ENCODE measurements at regions not wholly inside any gene's neighbourhood (a gene's known extent, or its start where the extent isn't known, plus 50 kb on each side); places are given as distances from the start of the nearest gene placed in this dataset.
A peak's percentile ranks its signal among the peaks of the same experiment; 100 is the strongest.

- DNase-seq (peak; percentile 19), ATAC-seq (no peak)
- Histone ChIP-seq H3K36me3 (no peaks in the 10 kb centered on the region), H3K9me3 (no peaks in the 10 kb centered on the region), H3K4me1 (no peaks in the 10 kb centered on the region), H3K27me3 (ENCODE audit: low read depth) (peaks cover 16% of the 10 kb centered on the region), H3K27ac (no peak overlapping the region), H3K4me3 (no peak overlapping the region)
- intact Hi-C loops (cut with DNase I) = no loop called here
- no peak for TF ChIP-seq CTCF (IDR thresholded peaks at IDR 0.05)
Measured at GRCh38 chr13:111519490-111520170, 199.2 kb downstream of the TEX29 start.

- intact Hi-C loops (cut with DNase I) = no loop called here
- DNase-seq = peak; percentile 30
- Histone ChIP-seq H3K9me3 (no peaks in the 10 kb centered on the region), H3K27ac (no peak overlapping the region), H3K36me3 (no peaks in the 10 kb centered on the region), H3K4me1 (no peaks in the 10 kb centered on the region), H3K4me3 (no peak overlapping the region), H3K27me3 (ENCODE audit: low read depth) (peaks cover 13% of the 10 kb centered on the region)
- ATAC-seq = no peak
- TF ChIP-seq CTCF (IDR thresholded peaks at IDR 0.05) = no peak
Measured at GRCh38 chr13:111521030-111521429, 200.6 kb downstream of the TEX29 start.

- TF ChIP-seq CTCF (IDR thresholded peaks at IDR 0.05) = no peak
- no peaks in the 10 kb centered on the region for H3K9me3 ChIP-seq
- H3K36me3 ChIP-seq = no peaks in the 10 kb centered on the region
- peaks cover 5% of the 10 kb centered on the region for H3K27me3 ChIP-seq (ENCODE audit: low read depth)
- no peak for DNase-seq
- intact Hi-C loops (cut with DNase I) = no loop called here
- ATAC-seq = no peak
- no peaks in the 10 kb centered on the region for H3K4me1 ChIP-seq
- H3K4me3 ChIP-seq = no peak overlapping the region
- no peak overlapping the region for H3K27ac ChIP-seq
Measured at GRCh38 chr13:111521691-111522229, 201.3 kb downstream of the TEX29 start.

- DNase-seq (no peak), ATAC-seq (no peak)
- no peaks in the 10 kb centered on the region for H3K4me1 ChIP-seq
- no peaks in the 10 kb centered on the region for H3K9me3 ChIP-seq
- no peak overlapping the region for H3K27ac ChIP-seq
- no peak overlapping the region for H3K4me3 ChIP-seq
- peaks cover 10% of the 10 kb centered on the region for H3K27me3 ChIP-seq (ENCODE audit: low read depth)
- intact Hi-C loops (cut with DNase I) = no loop called here
- H3K36me3 ChIP-seq = no peaks in the 10 kb centered on the region
- no peak for TF ChIP-seq CTCF (IDR thresholded peaks at IDR 0.05)
Measured at GRCh38 chr13:111525320-111526118, 205.1 kb downstream of the TEX29 start.

GRCh38 chr13:111526922-111527321, 206.5 kb downstream of the TEX29 start:
- Histone ChIP-seq H3K9me3 (no peaks in the 10 kb centered on the region), H3K27me3 (ENCODE audit: low read depth) (peaks cover 24% of the 10 kb centered on the region), H3K27ac (no peak overlapping the region), H3K4me1 (no peaks in the 10 kb centered on the region), H3K4me3 (no peak overlapping the region), H3K36me3 (no peaks in the 10 kb centered on the region)
- peak; percentile 23 for DNase-seq
- intact Hi-C loops (cut with DNase I) = no loop called here
- ATAC-seq = no peak
- TF ChIP-seq CTCF (IDR thresholded peaks at IDR 0.05) = no peak
